PC-9 (cell line): ENCODE measurements at regions not wholly inside any gene's neighbourhood (a gene's known extent, or its start where the extent isn't known, plus 50 kb on each side); places are given as distances from the start of the nearest gene placed in this dataset.
A peak's percentile ranks its signal among the peaks of the same experiment; 100 is the strongest.

Source experiments
- BruUV-seq: library from RNA; stranded (reverse); fragments of 400-500 nt; replicated peaks from 2 replicates; lab custom pipeline; 2021; lab: Mats Ljungman, UMichigan
- CTCF ChIA-PET: fragments of 300-600 bp; sonication (Branson Sonifier 250); formaldehyde crosslinking; loops from one replicate; lab custom pipeline; 2022; ENCODE audit warnings: antibody characterized with exemption; lab: Charles Lee
- POLR2A ChIA-PET: fragments of 300-600 bp; sonication (Branson Sonifier 250); formaldehyde crosslinking; loops from one replicate; lab custom pipeline; 2022; ENCODE audit warnings: antibody characterized with exemption; ENCODE audit not compliant: unreplicated experiment; lab: Charles Lee
- DNase-seq, 2 experiments: peaks; one replicate each; pipeline versions ENCODE4 v3.0.0 to v3.0.0-alpha.2; 2015 to 2022; ENCODE audit warnings: mixed read lengths in 1 of 2
- H2AFZ ChIP-seq: fragments of 200-600 bp; sonication (generic); 2 replicates; pipeline ENCODE4 v1.8.1; 2017; ENCODE audit warnings: antibody characterized with exemption
- H3F3A ChIP-seq: fragments of 200-600 bp; sonication (generic); 2 replicates; pipeline ENCODE4 v1.8.1; 2017; ENCODE audit warnings: antibody characterized with exemption, mild to moderate bottlenecking, low read depth; ENCODE audit not compliant: insufficient read depth
- H3K27ac ChIP-seq: fragments of 200-600 bp; sonication (generic); 2 replicates; pipeline ENCODE4 v1.6.1; 2016; ENCODE audit warnings: mixed run types
- H3K27me3 ChIP-seq: fragments of 200-600 bp; sonication (generic); 2 replicates; pipeline ENCODE4 v1.6.1; 2016; ENCODE audit warnings: low read depth, mixed run types; ENCODE audit not compliant: insufficient read depth
- H3K36me3 ChIP-seq: fragments of 200-600 bp; sonication (generic); 2 replicates; pipeline ENCODE4 v1.6.1; 2016; ENCODE audit warnings: low read depth, mixed run types
- H3K4me1 ChIP-seq: fragments of 200-600 bp; sonication (generic); replicated peaks from 2 replicates; pipeline ENCODE4 v1.6.1; 2016; ENCODE audit warnings: mixed run types; ENCODE audit not compliant: insufficient read depth
- H3K4me2 ChIP-seq: fragments of 200-600 bp; sonication (generic); 2 replicates; pipeline ENCODE4 v1.6.1; 2017; ENCODE audit warnings: mixed run types
- H3K4me3 ChIP-seq: fragments of 200-600 bp; sonication (generic); 2 replicates; pipeline ENCODE4 v1.6.1; 2016; ENCODE audit warnings: mixed run types
- H3K79me2 ChIP-seq: fragments of 200-600 bp; sonication (generic); 2 replicates; pipeline ENCODE4 v1.6.1; 2017; ENCODE audit warnings: low read depth, mixed run types
- H3K9me2 ChIP-seq: fragments of 200-600 bp; sonication (generic); 2 replicates; pipeline ENCODE4 v1.8.1; 2017; ENCODE audit warnings: mild to moderate bottlenecking; ENCODE audit not compliant: insufficient read depth
- H3K9me3 ChIP-seq: fragments of 200-600 bp; sonication (generic); 2 replicates; pipeline ENCODE4 v1.8.1; 2016; ENCODE audit warnings: low read depth; ENCODE audit not compliant: insufficient read depth
- H4K20me1 ChIP-seq: fragments of 200-600 bp; sonication (generic); 2 replicates; pipeline ENCODE4 v1.8.1; 2017; ENCODE audit not compliant: insufficient read depth
- CTCF ChIP-seq: fragments of 200-600 bp; sonication (generic); conservative IDR thresholded peaks from 2 replicates; pipeline ENCODE4 v1.6.1; 2017; ENCODE audit warnings: mixed run types, antibody characterized with exemption, mild to moderate bottlenecking, moderate library complexity
- EZH2 ChIP-seq: fragments of 200-600 bp; sonication (generic); IDR thresholded peaks from 2 replicates; pipeline ENCODE4 v1.8.0; 2017; ENCODE audit warnings: antibody characterized with exemption, low read depth
- intact Hi-C: fragments of 100-400 bp; cut with micrococcal nuclease; formaldehyde crosslinking; loops from one replicate; pipeline ENCODE4 v1.10.0; 2022; ENCODE audit not compliant: unreplicated experiment

GRCh38 chr12:43286986-43287385 lies 265.0 kb downstream of the ADAMTS20 start:
- ChIA-PET CTCF (interaction anchor here (0.6 kb wide), 1 partner anchor 1184 kb away, joined by 4 read pairs; no protein-coding TSS in a partner anchor), POLR2A (no interaction called here)
- Histone ChIP-seq H2AFZ (no peak overlapping the region), H3K4me2 (no peak overlapping the region), H3K27ac (no peak overlapping the region), H3F3A (0 out of 2 replicates have a peak, but pooled peaks cover 4% of the 10 kb centered on the region), H4K20me1 (no peaks in the 10 kb centered on the region), H3K4me3 (no peak overlapping the region), H3K9me3 (no peaks in the 10 kb centered on the region), H3K79me2 (no peaks in the 10 kb centered on the region), H3K4me1 (0 out of 2 replicates have a peak, but pooled peaks cover 7% of the 10 kb centered on the region), H3K9me2 (no peaks in the 10 kb centered on the region), H3K36me3 (no peaks in the 10 kb centered on the region), H3K27me3 (no peaks in the 10 kb centered on the region)
- DNase-seq: no peak
- no peak for TF ChIP-seq EZH2
- TF ChIP-seq CTCF: no peak
- intact Hi-C loops: no loop called here
- no TSS peak for BruUV-seq

GRCh38 chr12:43285159-43285598 lies 266.8 kb downstream of the ADAMTS20 start:
- H4K20me1 ChIP-seq: no peaks in the 10 kb centered on the region
- CTCF ChIA-PET: no interaction called here
- H3K27me3 ChIP-seq: no peaks in the 10 kb centered on the region
- no peak overlapping the region for H2AFZ ChIP-seq
- H3K9me3 ChIP-seq: no peaks in the 10 kb centered on the region
- no peak overlapping the region for H3K4me3 ChIP-seq
- H3K4me1 ChIP-seq: 0 out of 2 replicates have a peak, but pooled peaks cover 7% of the 10 kb centered on the region
- 0 out of 2 replicates have a peak, but pooled peaks cover 4% of the 10 kb centered on the region for H3F3A ChIP-seq
- no peak for TF ChIP-seq EZH2
- no peak for TF ChIP-seq CTCF
- peak in 1 of 2 experiments; percentile 42 for DNase-seq
- H3K4me2 ChIP-seq: no peak overlapping the region
- POLR2A ChIA-PET: interaction anchor here (0.6 kb wide), 1 partner anchor 1502 kb away, joined by 5 read pairs; no protein-coding TSS in a partner anchor
- H3K27ac ChIP-seq: no peak overlapping the region
- no peaks in the 10 kb centered on the region for H3K9me2 ChIP-seq
- H3K36me3 ChIP-seq: no peaks in the 10 kb centered on the region
- intact Hi-C loops: loop anchor here (2.0 kb wide), 1 partner anchor 528 kb away; no protein-coding TSS in a partner anchor
- no peaks in the 10 kb centered on the region for H3K79me2 ChIP-seq
- no TSS peak for BruUV-seq

- no peak for DNase-seq
- POLR2A ChIA-PET: interaction anchor here (0.6 kb wide), 1 partner anchor 1501 kb away, joined by 5 read pairs; no protein-coding TSS in a partner anchor
- Histone ChIP-seq H3K4me1 (0 out of 2 replicates have a peak, but pooled peaks cover 7% of the 10 kb centered on the region), H3K4me2 (no peak overlapping the region), H3K4me3 (no peak overlapping the region), H3K9me3 (no peaks in the 10 kb centered on the region), H4K20me1 (no peaks in the 10 kb centered on the region), H3K27ac (no peak overlapping the region), H3K36me3 (no peaks in the 10 kb centered on the region), H3K9me2 (no peaks in the 10 kb centered on the region), H3F3A (0 out of 2 replicates have a peak, but pooled peaks cover 4% of the 10 kb centered on the region), H2AFZ (no peak overlapping the region), H3K27me3 (no peaks in the 10 kb centered on the region), H3K79me2 (no peaks in the 10 kb centered on the region)
- CTCF ChIA-PET: no interaction called here
- BruUV-seq: no TSS peak
- intact Hi-C loops: loop anchor here (2.0 to 5.0 kb wide), 5 partner anchors 53 to 717 kb away; no protein-coding TSS in a partner anchor
- no peak for TF ChIP-seq EZH2
- no peak for TF ChIP-seq CTCF
Measured at GRCh38 chr12:43284486-43285158, 267.4 kb downstream of the ADAMTS20 start.
